CD4-positive, alpha-beta T cell treated with Interleukin-6 at 100 ng/mL for 8 hours (primary cell): ENCODE measurements at regions not wholly inside any gene's neighbourhood (a gene's known extent, or its start where the extent isn't known, plus 50 kb on each side); places are given as distances from the start of the nearest gene placed in this dataset.
"Not testable (repeated sequence)": the region's sequence is repeated elsewhere in the genome, so short reads cannot be mapped to it uniquely, and the experiment has no call there.

ENCODE experiments used
- DNase-seq: peaks from one replicate; pipeline ENCODE4 v3.0.0-alpha.2; 2020; ENCODE audit warnings: mixed read lengths, low spot score

DNA sequence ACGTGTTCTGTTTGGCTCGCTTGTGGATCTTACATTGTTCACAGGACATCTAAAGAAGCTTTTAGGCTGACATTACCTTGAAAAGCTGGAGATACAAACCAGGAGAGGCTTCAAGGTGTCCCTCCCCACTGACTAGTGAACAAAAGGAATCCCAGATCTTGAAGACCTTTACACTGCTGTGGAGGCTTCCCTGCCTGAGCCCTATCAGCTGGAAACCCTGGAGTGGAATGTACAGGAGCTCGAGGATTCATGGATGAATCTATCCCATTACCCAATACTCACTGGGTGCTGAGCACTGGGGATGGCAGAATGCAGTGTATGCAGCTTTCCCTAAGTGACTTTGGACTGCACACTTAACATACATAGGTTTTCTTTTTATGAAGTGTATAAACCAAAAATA lies 82.3 kb upstream of the MFGE8 start:
- DNase-seq = no peak

GRCh38 chr15:88997531-88997930 lies 84.4 kb upstream of the MFGE8 start:
- no peak for DNase-seq

- DNase-seq = no peak
Measured at GRCh38 chr15:88998980-88999713, 86.0 kb upstream of the MFGE8 start.

- DNase-seq = not testable (repeated sequence)
Measured at GRCh38 chr15:89001708-89002275, 86.5 kb upstream of the ABHD2 start.

GRCh38 chr15:89002281-89002761 lies 85.9 kb upstream of the ABHD2 start:
- DNase-seq = no peak

- DNase-seq = no peak
Measured at GRCh38 chr15:89002830-89003229, 85.4 kb upstream of the ABHD2 start.

DNA sequence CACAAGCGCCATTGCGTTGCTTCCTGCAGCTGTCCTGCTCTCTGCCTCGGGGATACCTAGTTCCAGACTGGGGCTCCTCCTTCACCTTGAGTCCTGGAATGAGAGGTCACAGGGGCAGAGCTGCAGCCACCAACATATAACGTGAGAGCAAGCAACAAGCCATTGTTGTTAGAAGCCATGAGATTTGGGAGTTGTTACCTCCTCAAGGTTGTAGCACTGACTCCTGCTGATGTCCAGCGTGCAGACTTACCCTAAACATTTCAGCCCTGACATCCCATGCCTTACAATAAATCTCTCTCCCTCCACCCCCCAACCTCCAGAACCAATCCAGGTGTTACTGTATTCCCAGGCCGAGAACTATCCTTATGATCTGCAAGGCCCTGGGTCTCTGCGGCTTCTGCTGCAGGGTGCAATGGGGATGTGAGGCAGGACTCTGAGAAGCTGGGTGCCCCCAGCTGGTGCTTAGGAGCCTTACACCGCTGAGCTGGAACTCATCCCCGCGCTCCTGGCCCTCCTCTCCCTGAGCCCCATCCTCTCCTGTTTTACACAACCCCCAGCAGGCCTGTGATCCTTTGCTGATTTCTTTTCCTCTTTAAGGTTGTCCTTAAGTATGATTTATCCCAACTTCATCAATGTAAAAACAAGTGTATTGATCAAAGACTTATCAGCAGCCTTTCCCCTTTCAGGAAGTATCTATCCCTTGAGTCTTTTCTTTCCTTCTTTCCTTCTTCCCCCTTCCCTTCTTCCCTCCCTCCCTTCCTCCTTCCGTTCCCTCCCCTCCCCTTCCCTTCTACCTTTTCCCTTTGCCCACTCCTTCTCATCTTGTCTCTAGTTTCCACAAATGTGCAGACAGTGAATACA lies 84.2 kb upstream of the ABHD2 start:
- no peak for DNase-seq

GRCh38 chr15:89004726-89005030 lies 83.6 kb upstream of the ABHD2 start:
- no peak for DNase-seq

- not testable (repeated sequence) for DNase-seq
Measured at GRCh38 chr15:89007527-89007926, 80.7 kb upstream of the ABHD2 start.

DNA sequence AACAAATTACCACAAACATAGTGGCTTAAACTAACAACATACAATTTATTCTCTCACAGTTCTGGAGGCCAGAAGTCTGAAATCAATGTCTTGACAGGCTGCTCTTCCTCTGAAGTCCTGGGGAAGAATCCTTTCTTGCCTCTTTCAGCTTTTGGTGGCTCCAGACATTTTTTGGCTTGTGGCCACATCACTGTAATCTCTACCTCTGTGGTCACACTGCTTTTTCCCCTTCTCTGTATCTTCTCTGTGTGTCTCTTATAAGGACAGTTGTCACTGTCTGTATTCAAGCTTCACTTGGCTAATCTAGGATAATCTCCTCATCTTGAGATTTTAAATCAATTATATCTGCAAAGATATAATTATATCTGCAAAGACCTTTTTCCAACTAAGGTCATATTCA lies 80.3 kb upstream of the ABHD2 start:
- DNase-seq = no peak

- no peak for DNase-seq
Measured at GRCh38 chr15:89009080-89009479, 79.2 kb upstream of the ABHD2 start.

DNA sequence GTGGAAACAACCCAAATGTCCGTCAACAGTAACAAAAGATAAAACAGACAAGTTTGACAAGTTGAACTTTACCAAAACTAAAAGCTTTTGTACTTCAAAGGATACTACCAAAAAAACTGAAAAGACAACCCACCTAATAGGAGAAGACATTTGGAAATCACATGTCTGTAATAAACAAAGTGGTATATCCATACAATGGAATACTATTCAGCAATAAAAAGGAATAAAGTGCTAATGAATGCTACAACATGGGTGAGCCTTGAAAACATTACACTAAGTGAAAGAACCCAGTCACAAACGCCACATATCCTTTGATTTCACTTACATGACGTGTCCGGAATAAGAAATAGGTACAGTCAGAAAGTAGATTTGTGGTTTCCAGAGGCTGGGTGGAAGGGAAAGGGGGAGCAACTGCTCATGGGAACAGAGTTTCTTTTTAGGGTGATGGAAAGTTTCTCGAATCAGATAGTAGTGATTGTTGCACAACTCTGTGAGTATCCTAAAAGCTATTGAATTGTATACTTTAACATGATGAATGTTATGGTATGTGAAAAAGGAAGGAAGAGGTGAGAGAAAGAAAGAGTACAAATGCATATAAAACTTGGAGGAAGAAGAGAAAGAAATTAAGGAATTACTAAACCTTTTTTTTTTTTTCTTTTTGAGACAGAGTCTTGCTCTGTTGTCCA lies 72.7 kb upstream of the ABHD2 start:
- no peak for DNase-seq

GRCh38 chr15:89016549-89017041 lies 71.7 kb upstream of the ABHD2 start:
- no peak for DNase-seq

DNA sequence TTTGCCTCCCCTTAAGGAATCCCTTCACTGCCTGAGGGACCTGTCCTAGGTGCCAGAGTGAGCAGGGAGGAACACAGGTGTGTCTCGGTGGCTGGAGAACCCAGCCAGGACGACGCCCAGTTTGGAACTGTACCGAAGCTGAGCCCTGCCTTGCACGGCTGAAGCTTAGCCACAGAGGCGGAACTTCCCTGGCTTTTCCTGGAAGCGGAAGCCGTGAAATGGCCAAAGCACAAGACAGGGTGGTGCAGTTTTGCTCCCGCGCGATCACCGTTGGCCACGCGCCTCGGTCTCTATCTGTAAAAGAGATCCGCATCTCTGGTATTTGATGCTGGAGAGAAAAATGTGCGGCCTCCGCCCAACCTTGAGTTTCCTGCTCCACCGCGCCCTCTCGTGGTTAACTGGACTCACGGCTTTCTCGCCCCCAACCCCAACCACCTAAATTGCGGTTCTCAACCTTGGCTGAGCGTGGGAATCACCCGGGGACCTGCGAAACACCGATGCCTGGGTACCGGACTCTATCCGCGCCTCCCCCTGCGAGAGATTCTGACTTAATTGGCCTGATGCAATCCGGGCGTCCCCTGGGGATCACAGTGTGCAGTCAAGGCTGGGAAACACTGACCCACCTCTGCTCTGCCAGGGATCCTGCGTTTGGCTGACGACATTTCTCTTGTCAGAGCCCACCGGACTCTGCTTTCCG lies 70.7 kb upstream of the ABHD2 start:
- peak; percentile 82 for DNase-seq

DNA sequence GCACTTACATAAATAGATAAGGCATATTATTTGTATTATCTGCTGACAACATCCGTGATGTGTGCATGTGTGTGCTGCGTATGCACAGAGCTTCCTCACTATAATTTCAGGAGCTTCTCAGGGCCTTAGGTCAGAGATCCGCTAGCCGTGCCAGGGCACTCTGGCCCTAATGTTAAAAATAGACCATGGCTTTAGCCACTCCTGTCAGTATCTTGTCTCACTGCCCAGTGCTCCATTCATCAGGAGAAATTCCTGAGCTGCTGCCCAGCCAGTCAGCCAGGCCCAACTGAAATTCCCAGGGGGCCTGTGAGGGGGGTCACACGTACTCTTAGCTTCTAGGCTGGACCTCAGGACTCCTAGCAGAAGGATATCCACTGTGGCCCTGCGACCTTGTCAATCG lies 70.0 kb upstream of the ABHD2 start:
- no peak for DNase-seq

GRCh38 chr15:89019436-89019835 lies 68.8 kb upstream of the ABHD2 start:
- no peak for DNase-seq

DNA sequence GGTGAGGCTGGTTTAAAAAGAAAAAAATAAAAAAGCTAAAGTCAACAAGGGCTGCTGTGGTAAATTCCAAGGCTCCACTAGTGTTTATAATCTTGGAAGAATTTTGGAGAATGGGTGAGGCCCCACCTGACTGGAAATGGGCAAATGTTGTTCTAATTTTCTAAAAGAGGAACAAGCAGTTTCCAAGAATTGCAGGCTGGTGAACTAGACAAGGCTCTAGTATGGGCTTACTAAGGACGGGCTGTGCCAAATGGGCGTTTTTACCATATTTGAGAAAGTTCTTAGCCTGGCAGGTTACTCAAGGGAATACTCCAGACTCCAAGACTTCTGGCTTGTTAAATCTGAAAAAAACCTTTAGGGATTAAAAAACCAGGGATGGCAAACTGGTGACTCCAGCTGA lies 67.0 kb upstream of the ABHD2 start:
- DNase-seq = no peak

DNA sequence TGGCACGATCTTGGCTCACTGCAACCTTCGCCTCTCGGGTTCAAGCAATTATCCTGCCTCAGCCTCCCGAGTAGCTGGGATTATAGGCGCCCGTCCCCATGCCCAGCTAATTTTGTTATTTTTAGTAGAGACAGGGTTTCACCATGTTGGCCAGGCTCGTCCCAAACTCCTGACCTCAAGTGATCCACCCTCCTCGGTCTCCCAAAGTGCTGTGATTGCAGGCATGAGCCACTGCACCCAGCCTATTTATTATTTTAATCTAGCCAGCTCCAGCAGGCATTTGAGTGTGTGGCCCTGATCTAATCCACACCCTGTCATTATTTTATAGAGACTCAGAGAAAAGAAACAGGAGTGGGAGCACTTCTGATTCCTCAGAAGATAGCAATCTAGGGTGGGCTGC lies 66.4 kb upstream of the ABHD2 start:
- DNase-seq = not testable (repeated sequence)

GRCh38 chr15:89023311-89023961 lies 64.8 kb upstream of the ABHD2 start:
- no peak for DNase-seq

DNA sequence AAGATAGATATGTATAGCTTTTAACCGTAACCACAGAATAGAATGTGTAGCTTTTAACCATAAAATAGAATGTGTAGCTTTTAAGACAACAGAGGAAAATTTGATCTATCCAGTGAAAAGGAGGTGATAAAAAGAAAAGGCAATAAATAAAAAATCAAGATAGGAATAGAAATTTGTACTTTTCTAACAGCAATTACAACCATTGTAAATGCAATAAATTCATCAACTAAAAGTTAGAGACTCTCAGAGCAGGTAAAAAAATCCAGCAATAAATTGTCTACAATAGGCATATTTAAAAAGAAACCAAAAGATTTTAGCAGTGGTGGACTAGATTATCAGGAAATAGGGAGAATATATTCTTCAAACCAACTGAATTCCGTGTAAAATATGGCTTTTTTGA lies 63.8 kb upstream of the ABHD2 start:
- DNase-seq = no peak

DNA sequence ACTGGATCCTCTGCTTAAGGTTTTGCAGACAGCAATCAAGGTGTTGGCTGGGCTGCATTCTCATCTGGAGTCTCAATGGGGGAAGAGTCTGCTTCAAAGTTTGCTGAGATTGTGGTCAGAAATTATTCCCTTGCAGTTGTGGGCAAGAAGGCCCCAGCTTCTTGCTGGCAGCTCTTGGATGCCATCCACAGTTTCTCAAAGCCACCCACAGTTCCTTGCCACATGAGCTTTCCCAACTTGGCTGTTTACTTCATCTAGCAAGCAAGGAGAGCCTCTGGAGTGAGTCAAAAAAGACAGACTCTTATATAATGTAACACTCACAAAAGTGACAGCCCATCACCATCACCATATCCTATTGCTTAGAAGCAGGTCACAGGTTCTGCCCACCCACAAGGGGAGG lies 62.1 kb upstream of the ABHD2 start:
- DNase-seq = no peak
